Type B pancreatic cell (in vitro differentiated cells): ENCODE measurements at regions not wholly inside any gene's neighbourhood (a gene's known extent, or its start where the extent isn't known, plus 50 kb on each side); places are given as distances from the start of the nearest gene placed in this dataset.

Source experiments
- DNase-seq: peaks from one replicate; pipeline ENCODE4 v3.0.0; 2021; ENCODE audit warnings: mixed read lengths; ENCODE audit not compliant: unreplicated experiment; ENCODE audit errors: extremely low spot score
- H3K27ac Mint-ChIP-seq: 2 replicates; pipeline ENCODE4 v1.8.0; 2021; ENCODE audit warnings: mild to moderate bottlenecking, mixed read lengths
- H3K27me3 Mint-ChIP-seq: 2 replicates; pipeline ENCODE4 v1.8.0; 2021; ENCODE audit warnings: mixed read lengths
- H3K36me3 Mint-ChIP-seq: 2 replicates; pipeline ENCODE4 v1.8.0; 2021; ENCODE audit warnings: mixed read lengths
- H3K4me1 Mint-ChIP-seq: one replicate; pipeline ENCODE4 v1.8.0; 2021; ENCODE audit warnings: mixed read lengths; ENCODE audit not compliant: unreplicated experiment
- H3K4me3 Mint-ChIP-seq: 2 replicates; pipeline ENCODE4 v1.8.0; 2021; ENCODE audit warnings: mild to moderate bottlenecking, mixed read lengths
- H3K9me3 Mint-ChIP-seq: 2 replicates; pipeline ENCODE4 v1.8.0; 2021; ENCODE audit warnings: mixed read lengths
- TF ChIP-seq, protein P1 (sequence below): fragments of 200-600 bp; sonication (generic); conservative IDR thresholded peaks from 2 replicates; pipeline ENCODE4 v1.5.0; 2021; ENCODE audit warnings: antibody characterized with exemption, mild to moderate bottlenecking

DNA sequence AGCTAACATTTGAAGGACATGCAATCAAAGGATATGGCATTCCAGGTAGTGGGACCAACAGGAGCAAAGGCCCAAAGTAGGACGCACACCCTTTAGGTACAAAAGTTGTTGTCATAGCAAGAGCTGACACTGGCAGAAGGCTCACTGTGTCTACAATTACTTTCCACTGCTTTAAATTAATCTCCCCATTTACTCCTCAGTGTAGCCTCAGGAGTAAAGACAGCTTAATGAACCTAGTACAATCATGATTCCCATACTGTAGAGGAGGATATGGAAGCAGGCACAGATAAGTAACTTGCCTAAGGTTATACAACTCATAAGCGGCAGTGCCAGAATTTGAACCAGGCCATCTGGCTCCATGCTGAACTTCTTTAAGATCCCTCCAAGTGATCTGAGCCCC lies 212.9 kb upstream of the SFSWAP start:
- no peaks in the 10 kb centered on the region for H3K9me3 Mint-ChIP-seq

DNA sequence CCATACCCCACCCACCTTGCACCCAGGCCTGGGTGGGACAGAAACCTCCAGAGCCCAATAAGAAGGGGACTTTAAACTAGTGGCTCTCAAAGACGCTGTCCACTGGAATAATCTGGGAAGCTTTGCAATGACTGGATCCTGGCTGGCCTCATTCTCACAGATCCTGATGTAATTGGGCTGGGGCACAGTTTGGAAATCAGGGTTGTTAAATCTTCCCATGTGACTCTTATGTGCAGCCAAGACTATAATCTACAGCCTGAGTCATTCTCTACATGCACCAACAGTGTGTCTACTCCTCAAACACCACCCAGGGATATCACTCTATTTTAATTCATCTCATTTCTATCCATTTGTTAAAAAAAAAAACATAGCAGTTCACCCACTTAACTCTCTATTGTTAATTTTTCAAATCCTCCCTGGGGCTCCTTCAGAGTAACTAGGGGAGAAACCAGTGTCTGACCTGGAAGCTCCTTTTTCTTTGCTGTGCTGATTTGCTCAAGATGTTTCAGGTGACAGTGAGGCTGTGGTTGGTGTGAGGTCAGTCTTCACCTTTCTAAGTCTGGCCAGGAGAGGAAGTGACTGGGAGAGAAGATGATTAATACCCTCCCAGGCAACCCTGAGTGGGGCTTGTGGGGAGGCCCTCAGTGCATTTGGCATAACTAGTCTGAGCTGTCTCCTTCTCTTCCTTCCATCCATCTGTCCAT lies 211.6 kb upstream of the SFSWAP start:
- Mint-ChIP-seq H3K27me3 (peaks cover 49% of the 10 kb centered on the region), H3K9me3 (no peaks in the 10 kb centered on the region), H3K4me1 (no peaks in the 10 kb centered on the region), H3K4me3 (no peak overlapping the region), H3K36me3 (no peaks in the 10 kb centered on the region), H3K27ac (no peak overlapping the region)
- TF ChIP-seq, protein P1, sequence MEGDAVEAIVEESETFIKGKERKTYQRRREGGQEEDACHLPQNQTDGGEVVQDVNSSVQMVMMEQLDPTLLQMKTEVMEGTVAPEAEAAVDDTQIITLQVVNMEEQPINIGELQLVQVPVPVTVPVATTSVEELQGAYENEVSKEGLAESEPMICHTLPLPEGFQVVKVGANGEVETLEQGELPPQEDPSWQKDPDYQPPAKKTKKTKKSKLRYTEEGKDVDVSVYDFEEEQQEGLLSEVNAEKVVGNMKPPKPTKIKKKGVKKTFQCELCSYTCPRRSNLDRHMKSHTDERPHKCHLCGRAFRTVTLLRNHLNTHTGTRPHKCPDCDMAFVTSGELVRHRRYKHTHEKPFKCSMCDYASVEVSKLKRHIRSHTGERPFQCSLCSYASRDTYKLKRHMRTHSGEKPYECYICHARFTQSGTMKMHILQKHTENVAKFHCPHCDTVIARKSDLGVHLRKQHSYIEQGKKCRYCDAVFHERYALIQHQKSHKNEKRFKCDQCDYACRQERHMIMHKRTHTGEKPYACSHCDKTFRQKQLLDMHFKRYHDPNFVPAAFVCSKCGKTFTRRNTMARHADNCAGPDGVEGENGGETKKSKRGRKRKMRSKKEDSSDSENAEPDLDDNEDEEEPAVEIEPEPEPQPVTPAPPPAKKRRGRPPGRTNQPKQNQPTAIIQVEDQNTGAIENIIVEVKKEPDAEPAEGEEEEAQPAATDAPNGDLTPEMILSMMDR: no peak
- DNase-seq: peak; percentile 31

More for the DNA sequence above, 212.9 kb upstream of the SFSWAP start:
- Mint-ChIP-seq H3K36me3 (no peaks in the 10 kb centered on the region), H3K27ac (no peak overlapping the region), H3K27me3 (peaks cover 45% of the 10 kb centered on the region), H3K4me1 (no peaks in the 10 kb centered on the region), H3K4me3 (no peak overlapping the region)
- peak; percentile 29 for DNase-seq
- TF ChIP-seq, protein P1: no peak

DNA sequence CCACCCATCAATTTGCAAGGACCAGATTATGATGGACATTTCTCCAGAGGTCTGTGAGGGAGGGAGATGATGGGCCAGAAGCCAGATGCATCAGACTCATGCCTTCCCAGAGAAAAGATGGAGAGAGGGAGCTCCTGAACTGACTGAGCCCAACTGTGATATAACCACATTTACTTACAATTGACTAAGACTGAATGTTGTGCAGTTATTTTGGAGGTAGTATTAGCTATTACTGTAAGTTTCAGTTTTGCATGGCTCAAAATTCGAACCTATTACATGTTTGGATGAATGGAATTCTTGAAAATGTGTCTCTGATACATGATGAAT lies 211.1 kb upstream of the SFSWAP start:
- Mint-ChIP-seq H3K4me3 (no peak overlapping the region), H3K4me1 (no peaks in the 10 kb centered on the region), H3K36me3 (no peaks in the 10 kb centered on the region), H3K9me3 (no peaks in the 10 kb centered on the region), H3K27me3 (peaks cover 47% of the 10 kb centered on the region), H3K27ac (no peak overlapping the region)
- TF ChIP-seq, protein P1: no peak
- no peak for DNase-seq

DNA sequence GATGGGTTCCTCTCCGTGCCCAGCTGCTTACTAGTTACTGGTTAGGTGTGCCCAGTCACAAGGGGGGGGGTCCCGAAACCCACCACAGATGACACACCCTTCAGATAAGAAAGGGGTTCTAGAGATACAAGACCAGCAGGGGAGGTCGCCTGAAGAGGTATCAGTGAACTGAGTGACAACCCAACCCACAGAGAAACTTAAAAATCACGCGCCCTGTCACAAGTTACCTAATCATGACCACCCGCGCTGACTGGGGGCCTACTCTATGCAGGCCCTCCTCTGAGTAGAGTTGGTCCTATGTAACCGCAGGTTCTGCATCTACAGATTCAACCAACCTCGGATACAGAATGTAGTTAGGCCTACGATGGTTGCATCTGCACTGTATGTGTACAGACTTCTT lies 210.3 kb upstream of the SFSWAP start:
- H3K4me3 Mint-ChIP-seq: no peak overlapping the region
- H3K36me3 Mint-ChIP-seq: no peaks in the 10 kb centered on the region
- H3K4me1 Mint-ChIP-seq: no peaks in the 10 kb centered on the region
- H3K27me3 Mint-ChIP-seq: peaks cover 39% of the 10 kb centered on the region
- no peak overlapping the region for H3K27ac Mint-ChIP-seq
- TF ChIP-seq, protein P1: no peak
- no peak for DNase-seq
- H3K9me3 Mint-ChIP-seq: no peaks in the 10 kb centered on the region

DNA sequence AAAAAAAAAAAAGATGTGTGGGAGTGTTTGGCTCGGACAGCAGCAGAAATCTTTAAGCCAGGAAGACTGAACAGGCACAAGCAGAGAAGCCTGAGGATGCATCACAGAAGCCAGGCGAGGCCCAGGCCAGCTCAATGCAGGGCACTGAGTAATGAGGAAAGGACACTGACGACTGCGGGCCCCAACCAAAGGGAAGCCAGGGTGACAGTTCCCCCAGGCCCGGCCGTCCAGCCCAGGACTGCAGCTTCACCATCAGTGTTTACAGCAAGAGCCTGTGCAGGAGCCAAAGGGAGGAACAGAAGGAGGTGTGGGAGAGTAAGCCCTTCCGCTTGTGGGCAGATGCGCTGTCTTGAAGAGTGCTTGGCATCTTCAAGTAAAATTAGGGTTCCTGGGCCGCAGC lies 205.3 kb upstream of the SFSWAP start:
- TF ChIP-seq, protein P1: no peak
- Mint-ChIP-seq H3K4me3 (no peak overlapping the region), H3K9me3 (no peaks in the 10 kb centered on the region), H3K27me3 (peaks cover 42% of the 10 kb centered on the region), H3K4me1 (no peaks in the 10 kb centered on the region), H3K36me3 (no peaks in the 10 kb centered on the region), H3K27ac (no peak overlapping the region)
- no peak for DNase-seq

DNA sequence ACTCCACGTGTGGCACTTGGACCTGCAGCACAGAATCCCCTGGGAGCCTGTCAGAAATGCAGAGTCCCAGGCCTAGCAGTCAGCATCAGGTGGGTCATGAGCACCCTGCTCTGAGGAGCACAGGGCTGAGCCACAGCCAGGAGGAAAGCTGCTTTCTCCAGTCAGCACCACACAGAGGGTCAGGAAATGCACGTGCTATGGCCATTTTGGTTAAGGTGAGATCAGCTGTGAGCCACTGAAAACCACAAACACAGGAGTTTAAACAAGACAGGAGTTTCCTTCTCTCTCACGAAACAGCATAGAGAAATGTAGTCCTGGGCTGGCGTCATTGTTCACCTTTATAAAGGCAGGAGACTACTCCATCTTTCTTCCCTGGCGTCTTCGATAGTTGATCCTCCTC lies 204.5 kb upstream of the SFSWAP start:
- DNase-seq: no peak
- TF ChIP-seq, protein P1: no peak
- no peak overlapping the region for H3K4me3 Mint-ChIP-seq
- peaks cover 36% of the 10 kb centered on the region for H3K27me3 Mint-ChIP-seq
- no peak overlapping the region for H3K27ac Mint-ChIP-seq
- H3K36me3 Mint-ChIP-seq: no peaks in the 10 kb centered on the region
- no peaks in the 10 kb centered on the region for H3K4me1 Mint-ChIP-seq
- H3K9me3 Mint-ChIP-seq: no peaks in the 10 kb centered on the region
